Stimulated activated CD8-positive, alpha-beta memory T cell treated with anti-CD3 and anti-CD28 coated beads, Interleukin-4, amount 100 ng/mL, for 48 hours (primary cell): ENCODE measurements at regions not wholly inside any gene's neighbourhood (a gene's known extent, or its start where the extent isn't known, plus 50 kb on each side); places are given as distances from the start of the nearest gene placed in this dataset.

Experiments used
- DNase-seq: peaks from one replicate; pipeline ENCODE4 v3.0.0-alpha.2; 2020

GRCh38 chr10:43965033-43965917, 316.6 kb upstream of the ZNF32 start:
- peak; percentile 5 for DNase-seq

- peak; percentile 14 for DNase-seq
Observed at GRCh38 chr10:43964486-43964885, 315.8 kb upstream of the ZNF32 start.

GRCh38 chr10:43963793-43964425, 315.2 kb upstream of the ZNF32 start:
- peak; percentile 16 for DNase-seq

- peak; percentile 6 for DNase-seq
Observed at GRCh38 chr10:43963379-43963778, 314.7 kb upstream of the ZNF32 start.

GRCh38 chr10:43962346-43963191, 313.9 kb upstream of the ZNF32 start:
- no peak for DNase-seq

GRCh38 chr10:43961523-43962345, 313.1 kb upstream of the ZNF32 start:
- DNase-seq = no peak

GRCh38 chr10:43960981-43961380, 312.3 kb upstream of the ZNF32 start:
- no peak for DNase-seq

- DNase-seq = no peak
Observed at GRCh38 chr10:43960477-43960876, 311.8 kb upstream of the ZNF32 start.

- DNase-seq = no peak
Observed at GRCh38 chr10:43960135-43960415, 311.4 kb upstream of the ZNF32 start.

GRCh38 chr10:43959364-43960134, 310.9 kb upstream of the ZNF32 start:
- no peak for DNase-seq

GRCh38 chr10:43958964-43959363, 310.3 kb upstream of the ZNF32 start:
- no peak for DNase-seq

GRCh38 chr10:43958071-43958432, 309.4 kb upstream of the ZNF32 start:
- DNase-seq = no peak

GRCh38 chr10:43957267-43958070, 308.8 kb upstream of the ZNF32 start:
- DNase-seq = no peak

GRCh38 chr10:43955978-43956377, 307.3 kb upstream of the ZNF32 start:
- no peak for DNase-seq

- DNase-seq = no peak
Observed at GRCh38 chr10:43955002-43955596, 306.4 kb upstream of the ZNF32 start.

- no peak for DNase-seq
Observed at GRCh38 chr10:43953672-43954071, 305.0 kb upstream of the ZNF32 start.

GRCh38 chr10:43952760-43953159, 304.1 kb upstream of the ZNF32 start:
- no peak for DNase-seq

- DNase-seq = no peak
Observed at GRCh38 chr10:43949351-43949750, 300.7 kb upstream of the ZNF32 start.

GRCh38 chr10:43946445-43946844, 297.8 kb upstream of the ZNF32 start:
- DNase-seq = no peak

GRCh38 chr10:43945908-43946307, 297.2 kb upstream of the ZNF32 start:
- peak; percentile 3 for DNase-seq
